ENCODE measurements at regions not wholly inside any gene's neighbourhood (a gene's known extent, or its start where the extent isn't known, plus 50 kb on each side); places are given as distances from the start of the nearest gene placed in this dataset.
A peak's percentile ranks its signal among the peaks of the same experiment; 100 is the strongest.

DNA sequence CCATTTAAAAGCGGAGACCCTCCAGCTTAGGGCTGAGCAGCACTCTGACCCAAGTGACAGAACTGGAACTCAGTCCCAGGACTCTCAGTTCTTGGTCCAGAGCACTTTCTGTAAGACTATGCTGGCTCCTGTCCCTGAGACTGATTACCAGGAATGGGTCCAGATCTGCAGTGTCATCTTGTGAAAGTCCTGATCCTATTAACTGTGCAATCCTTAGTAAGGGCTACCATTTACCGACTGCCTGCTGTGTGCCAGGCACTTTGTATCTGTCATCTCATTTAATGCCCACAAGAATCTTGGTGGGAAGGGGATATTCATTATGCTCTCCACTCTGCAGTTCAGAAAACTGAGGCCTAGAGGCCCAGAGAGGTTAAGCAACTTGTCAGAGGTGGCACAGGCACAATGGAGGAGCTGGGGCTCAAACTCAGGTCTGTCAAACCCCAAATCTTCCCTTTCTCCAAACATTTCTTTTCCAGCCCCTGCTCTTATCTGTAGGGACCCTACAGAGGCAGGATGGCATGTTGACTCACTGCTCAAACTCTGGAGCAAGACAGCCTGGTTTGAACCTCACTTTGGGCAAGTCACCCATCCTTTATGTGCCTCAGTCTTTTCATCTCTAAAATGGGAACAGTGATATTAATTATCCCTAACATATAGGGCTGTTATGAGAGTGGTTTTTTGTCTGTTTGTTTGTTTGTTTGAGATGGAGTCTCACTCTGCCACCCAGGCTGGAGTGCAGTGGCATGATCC lies 57.6 kb upstream of the IFNLR1 start:
- TF ChIP-seq MYC (IDR thresholded peaks at IDR 0.05; ENCODE audit: borderline replicate concordance, low read length) (no peak), KDM1A (IDR thresholded peaks at IDR 0.05; ENCODE audit: low read depth) (0 out of 2 replicates have a peak, but pooled peaks have one; percentile 54), HOXB13 (CRISPR knock-in tag; IDR thresholded peaks at IDR 0.05; ENCODE audit: low read depth) (no peak), FOSB (CRISPR knock-in tag; IDR thresholded peaks at IDR 0.05) (no peak)
- TF ChIP-seq, protein P1, sequence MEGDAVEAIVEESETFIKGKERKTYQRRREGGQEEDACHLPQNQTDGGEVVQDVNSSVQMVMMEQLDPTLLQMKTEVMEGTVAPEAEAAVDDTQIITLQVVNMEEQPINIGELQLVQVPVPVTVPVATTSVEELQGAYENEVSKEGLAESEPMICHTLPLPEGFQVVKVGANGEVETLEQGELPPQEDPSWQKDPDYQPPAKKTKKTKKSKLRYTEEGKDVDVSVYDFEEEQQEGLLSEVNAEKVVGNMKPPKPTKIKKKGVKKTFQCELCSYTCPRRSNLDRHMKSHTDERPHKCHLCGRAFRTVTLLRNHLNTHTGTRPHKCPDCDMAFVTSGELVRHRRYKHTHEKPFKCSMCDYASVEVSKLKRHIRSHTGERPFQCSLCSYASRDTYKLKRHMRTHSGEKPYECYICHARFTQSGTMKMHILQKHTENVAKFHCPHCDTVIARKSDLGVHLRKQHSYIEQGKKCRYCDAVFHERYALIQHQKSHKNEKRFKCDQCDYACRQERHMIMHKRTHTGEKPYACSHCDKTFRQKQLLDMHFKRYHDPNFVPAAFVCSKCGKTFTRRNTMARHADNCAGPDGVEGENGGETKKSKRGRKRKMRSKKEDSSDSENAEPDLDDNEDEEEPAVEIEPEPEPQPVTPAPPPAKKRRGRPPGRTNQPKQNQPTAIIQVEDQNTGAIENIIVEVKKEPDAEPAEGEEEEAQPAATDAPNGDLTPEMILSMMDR (IDR thresholded peaks at IDR 0.05), result no peak
- 60% methylated on average over 2 of the region's 2 CpGs for WGBS (ENCODE audit: missing lambda C conversion rate)
- FAIRE-seq, result no peak
- H3K4me2 ChIP-seq, result no peak overlapping the region
- POLR2A ChIA-PET, result no interaction called here
- CTCF ChIA-PET, result no interaction called here
- H3K9me3 ChIP-seq, result no peaks in the 10 kb centered on the region
- no peaks in the 10 kb centered on the region for H3K4me1 ChIP-seq
- ATAC-seq, result no peak
- no peak overlapping the region for H3K4me3 ChIP-seq
- no peak for DNase-seq (ENCODE audit: low read depth in 1 of 2, low spot score in 1 of 2)
- peak overlapping the region in 1 of 2 experiments; percentile 31; a peak in 1 of 6 replicates for H3K27ac ChIP-seq

DNA sequence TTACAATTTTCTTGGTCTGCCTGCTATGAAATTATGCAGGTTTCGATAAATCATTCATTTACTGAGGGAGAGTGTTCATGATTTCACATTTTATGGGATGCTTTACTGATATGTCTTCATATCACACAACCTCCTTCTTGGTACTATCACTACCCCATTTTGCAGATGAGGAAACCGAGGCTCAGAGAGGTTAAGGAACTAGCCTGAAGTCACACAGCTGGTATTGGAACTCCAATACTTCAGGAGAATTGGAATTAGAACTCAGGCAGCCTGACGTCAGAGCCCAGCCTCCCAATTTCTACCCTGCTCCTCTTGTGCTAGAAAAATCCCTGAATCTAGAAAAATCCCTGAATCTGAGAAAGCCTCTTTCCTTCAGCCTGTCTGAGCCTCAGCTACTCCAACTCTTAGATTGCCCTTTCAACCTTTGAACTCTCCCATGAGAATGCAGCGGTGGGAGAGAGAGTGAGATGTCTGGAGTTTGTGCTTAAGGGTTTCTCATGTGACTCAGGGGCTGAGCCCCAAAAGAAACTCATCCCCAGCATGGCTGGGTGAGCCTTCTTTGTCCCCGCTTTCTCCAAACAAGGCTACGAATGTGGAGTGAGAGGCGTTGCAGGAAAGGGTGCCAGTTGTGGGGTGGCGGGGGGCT lies 50.8 kb upstream of the IFNLR1 start:
- WGBS (ENCODE audit: missing lambda C conversion rate), result 84% methylated on average over 8 of the region's 8 CpGs
- H3K27ac ChIP-seq, result no peak overlapping the region
- FAIRE-seq, result no peak
- no peak for ATAC-seq
- peaks cover 16% of the 10 kb centered on the region for H3K4me1 ChIP-seq
- TF ChIP-seq, protein P2, sequence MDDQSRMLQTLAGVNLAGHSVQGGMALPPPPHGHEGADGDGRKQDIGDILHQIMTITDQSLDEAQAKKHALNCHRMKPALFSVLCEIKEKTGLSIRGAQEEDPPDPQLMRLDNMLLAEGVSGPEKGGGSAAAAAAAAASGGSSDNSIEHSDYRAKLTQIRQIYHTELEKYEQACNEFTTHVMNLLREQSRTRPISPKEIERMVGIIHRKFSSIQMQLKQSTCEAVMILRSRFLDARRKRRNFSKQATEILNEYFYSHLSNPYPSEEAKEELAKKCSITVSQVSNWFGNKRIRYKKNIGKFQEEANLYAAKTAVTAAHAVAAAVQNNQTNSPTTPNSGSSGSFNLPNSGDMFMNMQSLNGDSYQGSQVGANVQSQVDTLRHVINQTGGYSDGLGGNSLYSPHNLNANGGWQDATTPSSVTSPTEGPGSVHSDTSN (IDR thresholded peaks at IDR 0.05), result no peak
- TF ChIP-seq ESRRA (IDR thresholded peaks at IDR 0.05; ENCODE audit: borderline replicate concordance, low read length), result no peak
- TF ChIP-seq TFCP2L1 (CRISPR knock-in tag; IDR thresholded peaks at IDR 0.05), result no peak
- no peak for TF ChIP-seq JUNB (IDR thresholded peaks at IDR 0.05)
- TF ChIP-seq, protein P3, sequence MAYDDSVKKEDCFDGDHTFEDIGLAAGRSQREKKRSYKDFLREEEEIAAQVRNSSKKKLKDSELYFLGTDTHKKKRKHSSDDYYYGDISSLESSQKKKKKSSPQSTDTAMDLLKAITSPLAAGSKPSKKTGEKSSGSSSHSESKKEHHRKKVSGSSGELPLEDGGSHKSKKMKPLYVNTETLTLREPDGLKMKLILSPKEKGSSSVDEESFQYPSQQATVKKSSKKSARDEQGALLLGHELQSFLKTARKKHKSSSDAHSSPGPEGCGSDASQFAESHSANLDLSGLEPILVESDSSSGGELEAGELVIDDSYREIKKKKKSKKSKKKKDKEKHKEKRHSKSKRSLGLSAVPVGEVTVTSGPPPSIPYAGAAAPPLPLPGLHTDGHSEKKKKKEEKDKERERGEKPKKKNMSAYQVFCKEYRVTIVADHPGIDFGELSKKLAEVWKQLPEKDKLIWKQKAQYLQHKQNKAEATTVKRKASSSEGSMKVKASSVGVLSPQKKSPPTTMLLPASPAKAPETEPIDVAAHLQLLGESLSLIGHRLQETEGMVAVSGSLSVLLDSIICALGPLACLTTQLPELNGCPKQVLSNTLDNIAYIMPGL (CRISPR knock-in tag; IDR thresholded peaks at IDR 0.05; ENCODE audit: borderline replicate concordance), result no peak
- TF ChIP-seq, protein P4, sequence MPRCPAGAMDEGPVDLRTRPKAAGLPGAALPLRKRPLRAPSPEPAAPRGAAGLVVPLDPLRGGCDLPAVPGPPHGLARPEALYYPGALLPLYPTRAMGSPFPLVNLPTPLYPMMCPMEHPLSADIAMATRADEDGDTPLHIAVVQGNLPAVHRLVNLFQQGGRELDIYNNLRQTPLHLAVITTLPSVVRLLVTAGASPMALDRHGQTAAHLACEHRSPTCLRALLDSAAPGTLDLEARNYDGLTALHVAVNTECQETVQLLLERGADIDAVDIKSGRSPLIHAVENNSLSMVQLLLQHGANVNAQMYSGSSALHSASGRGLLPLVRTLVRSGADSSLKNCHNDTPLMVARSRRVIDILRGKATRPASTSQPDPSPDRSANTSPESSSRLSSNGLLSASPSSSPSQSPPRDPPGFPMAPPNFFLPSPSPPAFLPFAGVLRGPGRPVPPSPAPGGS (IDR thresholded peaks at IDR 0.05), result no peak
- TF ChIP-seq RFX5 (IDR thresholded peaks at IDR 0.05), result no peak
- TF ChIP-seq MAFK (IDR thresholded peaks at IDR 0.05; ENCODE audit: partially characterized antibody), result no peak
- no peak for TF ChIP-seq SREBF2 (IDR thresholded peaks at IDR 0.05)
- TF ChIP-seq, protein P5, sequence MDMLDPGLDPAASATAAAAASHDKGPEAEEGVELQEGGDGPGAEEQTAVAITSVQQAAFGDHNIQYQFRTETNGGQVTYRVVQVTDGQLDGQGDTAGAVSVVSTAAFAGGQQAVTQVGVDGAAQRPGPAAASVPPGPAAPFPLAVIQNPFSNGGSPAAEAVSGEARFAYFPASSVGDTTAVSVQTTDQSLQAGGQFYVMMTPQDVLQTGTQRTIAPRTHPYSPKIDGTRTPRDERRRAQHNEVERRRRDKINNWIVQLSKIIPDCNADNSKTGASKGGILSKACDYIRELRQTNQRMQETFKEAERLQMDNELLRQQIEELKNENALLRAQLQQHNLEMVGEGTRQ (IDR thresholded peaks at IDR 0.05), result no peak
- TF ChIP-seq ZFP36 (IDR thresholded peaks at IDR 0.05; ENCODE audit: borderline replicate concordance, partially characterized antibody), result no peak
- TF ChIP-seq FOXS1 (CRISPR knock-in tag; IDR thresholded peaks at IDR 0.05), result no peak
- TF ChIP-seq, protein P6, sequence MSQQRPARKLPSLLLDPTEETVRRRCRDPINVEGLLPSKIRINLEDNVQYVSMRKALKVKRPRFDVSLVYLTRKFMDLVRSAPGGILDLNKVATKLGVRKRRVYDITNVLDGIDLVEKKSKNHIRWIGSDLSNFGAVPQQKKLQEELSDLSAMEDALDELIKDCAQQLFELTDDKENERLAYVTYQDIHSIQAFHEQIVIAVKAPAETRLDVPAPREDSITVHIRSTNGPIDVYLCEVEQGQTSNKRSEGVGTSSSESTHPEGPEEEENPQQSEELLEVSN (IDR thresholded peaks at IDR 0.05; ENCODE audit: borderline replicate concordance, low read depth), result no peak
- ChIA-PET POLR2A (no interaction called here), CTCF (interaction anchor here (1.0 to 1.3 kb wide), 2 partner anchors 36 to 153 kb away, joined by 3 read pairs; no protein-coding TSS in a partner anchor)
- H3K9me3 ChIP-seq, result no peaks in the 10 kb centered on the region
- H3K4me3 ChIP-seq, result no peak overlapping the region
- no peak for DNase-seq (ENCODE audit: low read depth in 1 of 2, low spot score in 1 of 2)
- H3K4me2 ChIP-seq, result no peak overlapping the region
